Ascending aorta (tissue), 2 donors: ENCODE measurements at regions not wholly inside any gene's neighbourhood (a gene's known extent, or its start where the extent isn't known, plus 50 kb on each side); places are given as distances from the start of the nearest gene placed in this dataset.
"Not testable (repeated sequence)": the region's sequence is repeated elsewhere in the genome, so short reads cannot be mapped to it uniquely, and the experiment has no call there.

ENCODE experiments used
- DNase-seq, 2 donors: peaks; one replicate each; pipeline ENCODE4 v3.0.0-alpha.2; 2019; ENCODE audit warnings: low spot score in 2 of 2
- H3K27ac ChIP-seq, 2 donors: fragments of 200-600 bp; sonication (generic); one replicate each; pipeline ENCODE4 v1.5.1; 2016 to 2017; ENCODE audit warnings: mild to moderate bottlenecking in 1 of 2
- H3K27me3 ChIP-seq: fragments of 200-600 bp; sonication (generic); one replicate; pipeline ENCODE4 v1.5.1; 2017
- H3K36me3 ChIP-seq, 2 donors: fragments of 200-600 bp; sonication (generic); one replicate each; pipeline ENCODE4 v1.5.1; 2016
- H3K4me1 ChIP-seq, 2 donors: fragments of 200-600 bp; sonication (generic); one replicate each; pipeline ENCODE4 v1.5.1; 2016 to 2017; ENCODE audit warnings: mild to moderate bottlenecking in 1 of 2
- H3K4me3 ChIP-seq, 2 donors: fragments of 200-600 bp; sonication (generic); one replicate each; pipeline ENCODE4 v1.5.1; 2016 to 2017; ENCODE audit warnings: mild to moderate bottlenecking in 1 of 2
- H3K9me3 ChIP-seq, 2 donors: fragments of 200-600 bp; sonication (generic); one replicate each; pipeline ENCODE4 v1.5.1; 2016
- intact Hi-C: fragments of 100-400 bp; cut with DNase I; formaldehyde crosslinking; loops from one replicate; pipeline ENCODE4 v1.15.1; 2023
- TF ChIP-seq, protein P1 (sequence below), 3 experiments: fragments of 200-600 bp in 2 of 3; fragments of 450-650 bp in 1 of 3; sonication (generic) in 2 of 3; IDR thresholded peaks; one replicate each; pipeline ENCODE4 v1.5.1; 2016 to 2019; ENCODE audit warnings: antibody characterized with exemption in 3 of 3, mild to moderate bottlenecking in 1 of 3, moderate library complexity in 1 of 3

DNA sequence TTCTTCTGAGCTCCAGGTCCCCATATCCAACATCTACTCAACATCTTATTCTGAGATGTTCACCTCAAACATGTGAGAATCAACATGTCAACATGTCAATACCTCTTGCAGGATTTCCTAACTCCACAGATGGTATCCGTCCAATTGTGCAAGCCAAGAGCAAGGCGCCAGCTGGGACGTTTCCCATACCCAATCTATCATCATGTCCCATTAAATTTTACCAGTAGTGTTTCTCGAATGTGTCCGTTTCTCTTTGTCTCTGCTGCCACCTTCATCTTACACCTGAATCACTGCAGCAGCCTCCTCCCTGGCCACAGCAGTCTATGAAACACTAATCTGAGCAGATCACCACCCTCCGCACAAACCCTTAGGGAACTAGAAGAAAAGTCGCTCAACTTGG lies 78.0 kb upstream of the RPS6KA2 start:
- no peaks in the 10 kb centered on the region for H3K36me3 ChIP-seq
- no peak overlapping the region for H3K27ac ChIP-seq
- DNase-seq, result no peak
- H3K27me3 ChIP-seq, result no peaks in the 10 kb centered on the region
- H3K9me3 ChIP-seq, result no peaks in the 10 kb centered on the region
- TF ChIP-seq, protein P1, sequence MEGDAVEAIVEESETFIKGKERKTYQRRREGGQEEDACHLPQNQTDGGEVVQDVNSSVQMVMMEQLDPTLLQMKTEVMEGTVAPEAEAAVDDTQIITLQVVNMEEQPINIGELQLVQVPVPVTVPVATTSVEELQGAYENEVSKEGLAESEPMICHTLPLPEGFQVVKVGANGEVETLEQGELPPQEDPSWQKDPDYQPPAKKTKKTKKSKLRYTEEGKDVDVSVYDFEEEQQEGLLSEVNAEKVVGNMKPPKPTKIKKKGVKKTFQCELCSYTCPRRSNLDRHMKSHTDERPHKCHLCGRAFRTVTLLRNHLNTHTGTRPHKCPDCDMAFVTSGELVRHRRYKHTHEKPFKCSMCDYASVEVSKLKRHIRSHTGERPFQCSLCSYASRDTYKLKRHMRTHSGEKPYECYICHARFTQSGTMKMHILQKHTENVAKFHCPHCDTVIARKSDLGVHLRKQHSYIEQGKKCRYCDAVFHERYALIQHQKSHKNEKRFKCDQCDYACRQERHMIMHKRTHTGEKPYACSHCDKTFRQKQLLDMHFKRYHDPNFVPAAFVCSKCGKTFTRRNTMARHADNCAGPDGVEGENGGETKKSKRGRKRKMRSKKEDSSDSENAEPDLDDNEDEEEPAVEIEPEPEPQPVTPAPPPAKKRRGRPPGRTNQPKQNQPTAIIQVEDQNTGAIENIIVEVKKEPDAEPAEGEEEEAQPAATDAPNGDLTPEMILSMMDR (IDR thresholded peaks at IDR 0.05), result no peak
- no peak overlapping the region for H3K4me3 ChIP-seq
- no peaks in the 10 kb centered on the region for H3K4me1 ChIP-seq
- intact Hi-C loops, result no loop called here

DNA sequence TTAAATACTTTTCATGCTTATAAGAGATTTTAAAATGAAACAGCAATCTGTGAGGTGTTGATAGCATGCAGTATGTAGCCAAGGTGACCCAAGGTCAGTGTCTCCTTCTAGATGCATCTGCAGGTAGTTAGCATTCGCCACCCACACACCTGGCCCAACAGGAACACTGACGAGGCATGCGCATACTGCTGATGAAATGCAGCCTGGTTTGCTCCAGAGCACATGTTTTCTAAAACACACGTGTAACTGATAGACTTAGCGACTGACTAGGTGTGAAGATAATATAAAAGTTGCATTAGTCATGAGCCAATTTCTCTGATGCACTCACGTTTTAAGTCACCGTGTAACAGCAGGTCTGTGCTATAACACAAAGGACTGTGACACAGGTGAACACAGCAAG lies 77.1 kb upstream of the RPS6KA2 start:
- intact Hi-C loops, result no loop called here
- TF ChIP-seq, protein P1 (IDR thresholded peaks at IDR 0.05), result no peak
- no peak for DNase-seq
- Histone ChIP-seq H3K27me3 (no peaks in the 10 kb centered on the region), H3K9me3 (no peaks in the 10 kb centered on the region), H3K27ac (no peak overlapping the region), H3K4me3 (no peak overlapping the region), H3K36me3 (no peaks in the 10 kb centered on the region), H3K4me1 (no peaks in the 10 kb centered on the region)

DNA sequence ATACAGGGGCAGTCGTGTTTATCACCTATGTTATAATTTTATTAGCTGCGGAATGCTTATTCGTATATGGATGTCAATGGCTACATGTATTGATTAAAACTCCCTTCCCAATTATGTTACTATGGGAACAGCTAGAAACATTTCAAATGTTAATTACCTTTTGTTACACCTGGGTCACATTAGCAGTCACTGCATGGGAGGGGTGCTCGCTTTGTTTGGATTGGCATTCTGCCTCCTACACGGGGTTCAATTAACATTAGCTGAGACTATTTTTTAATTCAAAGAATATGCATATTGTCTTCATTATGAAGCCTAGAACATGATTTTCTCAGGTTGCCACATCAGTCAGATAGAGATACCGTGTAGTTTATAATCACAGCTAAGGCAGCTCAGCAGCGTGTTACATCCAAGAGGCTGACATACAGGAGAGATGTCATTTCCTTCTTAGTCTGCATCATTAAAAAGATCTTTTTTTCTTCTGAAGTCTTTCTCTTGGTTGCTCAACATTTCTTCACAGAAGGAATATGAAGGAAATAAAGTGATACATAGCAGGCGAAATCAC lies 76.2 kb upstream of the RPS6KA2 start:
- no peaks in the 10 kb centered on the region for H3K27me3 ChIP-seq
- H3K27ac ChIP-seq, result no peak overlapping the region
- no peak overlapping the region for H3K4me3 ChIP-seq
- no peaks in the 10 kb centered on the region for H3K4me1 ChIP-seq
- DNase-seq, result no peak
- no peaks in the 10 kb centered on the region for H3K36me3 ChIP-seq
- no peaks in the 10 kb centered on the region for H3K9me3 ChIP-seq
- intact Hi-C loops, result no loop called here
- TF ChIP-seq, protein P1 (IDR thresholded peaks at IDR 0.05), result no peak

DNA sequence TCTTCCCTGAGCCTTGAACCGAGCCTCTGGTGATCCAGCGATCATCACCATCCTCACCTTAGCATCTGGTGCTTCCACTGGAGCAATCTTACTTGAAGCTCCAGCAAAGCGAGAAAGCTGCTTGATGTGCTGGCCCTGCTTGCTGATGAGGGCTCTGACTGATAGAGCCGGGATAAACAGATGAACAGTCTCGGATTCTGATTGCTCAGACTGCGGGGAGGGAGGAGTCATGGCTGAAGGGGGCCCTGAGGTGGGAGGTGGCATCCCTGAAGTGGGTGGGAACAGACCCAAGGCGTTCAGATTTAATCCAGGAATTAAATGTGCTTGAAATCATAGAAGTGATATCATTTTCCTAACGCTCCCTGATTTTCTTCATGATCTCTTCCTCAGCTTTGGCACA lies 74.4 kb upstream of the RPS6KA2 start:
- H3K27ac ChIP-seq, H3K36me3 ChIP-seq, DNase-seq, H3K9me3 ChIP-seq, H3K4me1 ChIP-seq, H3K27me3 ChIP-seq, H3K4me3 ChIP-seq, intact Hi-C loops: not testable (repeated sequence)

DNA sequence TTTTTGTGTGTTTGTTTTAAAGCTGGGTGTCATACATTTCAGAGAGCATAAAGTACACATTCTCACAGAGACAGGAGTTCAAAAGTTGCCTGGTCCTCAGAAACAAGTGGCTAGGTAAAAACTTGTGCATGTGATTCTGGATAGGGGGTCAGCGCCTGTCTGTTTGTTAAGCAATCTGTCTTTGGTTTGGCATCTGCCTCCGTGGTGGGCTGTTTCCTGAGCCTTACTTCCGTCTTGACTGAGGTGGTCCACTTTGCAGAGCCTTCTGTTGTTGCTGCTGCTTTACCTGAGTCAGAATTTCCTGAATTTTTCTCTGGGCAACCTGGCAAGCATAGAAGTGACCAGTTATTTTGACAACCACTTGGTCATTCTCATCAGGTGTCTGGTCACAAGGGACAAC lies 73.8 kb upstream of the RPS6KA2 start:
- DNase-seq, intact Hi-C loops, H3K27me3 ChIP-seq, H3K36me3 ChIP-seq, H3K9me3 ChIP-seq, H3K27ac ChIP-seq, H3K4me3 ChIP-seq, H3K4me1 ChIP-seq: not testable (repeated sequence)

DNA sequence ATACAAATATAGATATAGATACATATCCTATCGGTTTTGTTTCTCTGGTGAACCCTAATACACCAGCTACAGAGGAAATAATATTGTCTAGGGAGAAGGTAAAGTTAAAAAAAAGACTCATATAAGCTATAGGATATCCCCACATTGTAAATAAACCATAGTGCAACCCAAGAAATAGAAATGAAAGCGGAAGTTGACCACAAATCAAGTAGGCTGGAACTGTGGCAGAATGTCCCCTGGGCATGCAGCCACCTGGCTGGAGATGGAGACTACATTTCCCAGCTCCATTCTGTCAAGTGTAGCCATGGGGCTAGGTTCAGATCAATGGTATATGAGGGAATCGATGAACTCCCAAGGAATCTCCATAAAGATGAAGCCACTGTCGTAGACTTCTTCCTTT lies 70.1 kb upstream of the RPS6KA2 start:
- H3K9me3 ChIP-seq, result no peaks in the 10 kb centered on the region
- H3K27ac ChIP-seq, result no peak overlapping the region
- no peaks in the 10 kb centered on the region for H3K27me3 ChIP-seq
- TF ChIP-seq, protein P1 (IDR thresholded peaks at IDR 0.05), result no peak
- DNase-seq, result no peak
- no peaks in the 10 kb centered on the region for H3K36me3 ChIP-seq
- no peaks in the 10 kb centered on the region for H3K4me1 ChIP-seq
- intact Hi-C loops, result no loop called here
- H3K4me3 ChIP-seq, result no peak overlapping the region

DNA sequence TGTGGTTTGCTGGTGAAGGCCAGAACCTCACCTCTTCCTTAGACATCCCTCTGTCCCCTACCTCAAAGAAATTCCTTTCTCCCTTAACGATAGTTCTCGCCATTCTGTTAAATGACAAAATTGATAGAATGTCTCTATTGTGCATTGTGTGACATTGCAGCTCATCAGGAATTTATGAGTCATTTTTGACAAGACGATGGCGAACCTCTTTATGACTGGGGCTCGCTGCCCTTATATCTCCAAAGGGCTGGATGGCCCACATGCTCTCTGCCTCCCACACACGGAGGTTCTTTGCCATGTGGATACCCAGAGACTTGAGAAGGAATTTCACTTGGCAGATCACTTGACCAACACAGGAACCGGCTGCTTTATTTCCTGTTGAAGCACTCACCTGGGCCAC lies 66.8 kb upstream of the RPS6KA2 start:
- Histone ChIP-seq H3K27ac (no peak overlapping the region), H3K36me3 (no peaks in the 10 kb centered on the region), H3K4me3 (no peak overlapping the region), H3K27me3 (no peaks in the 10 kb centered on the region), H3K4me1 (peaks cover 0 to 3% of the 10 kb centered on the region in 2 donors), H3K9me3 (no peaks in the 10 kb centered on the region)
- TF ChIP-seq, protein P1 (IDR thresholded peaks at IDR 0.05), result no peak
- intact Hi-C loops, result no loop called here
- no peak for DNase-seq
